Islet of Langerhans (tissue), 1 donor: ENCODE measurements at regions not wholly inside any gene's neighbourhood (a gene's known extent, or its start where the extent isn't known, plus 50 kb on each side); places are given as distances from the start of the nearest gene placed in this dataset.

Experiments
- FAIRE-seq: peaks from one replicate; lab custom pipeline; 2011; peaks lifted over from hg19 to GRCh38; lab: Jason Lieb, UNC

DNA sequence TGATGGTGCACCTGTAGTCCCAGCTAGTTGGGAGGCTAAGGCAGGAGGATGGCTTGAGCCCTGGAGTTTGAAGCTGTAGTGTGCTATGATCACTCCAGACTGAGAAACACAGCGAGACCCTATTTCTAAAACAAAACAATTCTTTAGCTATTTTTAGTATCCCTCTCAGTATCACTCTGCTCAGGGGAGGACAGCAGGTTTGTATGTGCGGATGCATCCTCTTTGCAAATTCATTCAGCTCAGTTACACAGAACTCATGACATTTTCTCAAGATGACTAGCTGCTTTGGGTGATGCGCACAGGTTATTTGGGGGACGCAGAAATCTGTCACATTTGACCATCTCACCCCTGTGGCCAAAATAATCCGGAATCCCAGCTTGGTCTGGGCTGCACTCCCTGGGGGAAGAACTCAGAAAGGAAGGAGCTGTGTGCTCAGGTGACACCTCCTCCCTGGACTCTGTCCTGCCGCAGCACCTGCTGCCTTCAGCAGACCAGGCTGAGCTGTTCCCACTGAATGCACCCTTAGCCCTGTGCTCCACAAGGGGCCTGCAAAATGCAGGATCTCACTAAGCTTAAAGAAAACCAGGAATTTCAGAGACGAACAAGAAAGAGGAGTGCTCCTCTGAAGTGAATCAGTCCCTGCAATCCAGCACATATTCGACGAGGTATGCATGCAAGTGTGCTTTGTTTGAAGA, 89.5 kb upstream of the PGBD5 start:
- no peak for FAIRE-seq

DNA sequence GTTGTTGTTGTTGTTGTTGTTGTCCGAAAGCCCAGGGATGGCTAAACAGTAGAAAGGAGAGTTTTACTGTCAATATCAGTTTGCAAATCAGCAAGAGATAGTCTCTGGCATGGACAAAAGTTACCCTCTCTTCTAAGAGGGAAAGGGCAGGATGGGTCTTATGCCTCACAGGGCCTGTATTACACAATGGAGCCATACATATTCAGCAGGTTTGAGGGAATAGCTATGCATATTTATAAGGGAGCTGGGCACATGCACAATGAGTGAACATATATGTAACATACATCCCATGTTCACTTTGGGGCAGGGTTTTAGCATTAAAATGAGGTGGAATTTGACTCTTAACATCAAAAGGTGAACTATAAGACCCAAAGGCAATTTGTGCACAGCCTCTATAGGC, 84.4 kb upstream of the PGBD5 start:
- no peak for FAIRE-seq

DNA sequence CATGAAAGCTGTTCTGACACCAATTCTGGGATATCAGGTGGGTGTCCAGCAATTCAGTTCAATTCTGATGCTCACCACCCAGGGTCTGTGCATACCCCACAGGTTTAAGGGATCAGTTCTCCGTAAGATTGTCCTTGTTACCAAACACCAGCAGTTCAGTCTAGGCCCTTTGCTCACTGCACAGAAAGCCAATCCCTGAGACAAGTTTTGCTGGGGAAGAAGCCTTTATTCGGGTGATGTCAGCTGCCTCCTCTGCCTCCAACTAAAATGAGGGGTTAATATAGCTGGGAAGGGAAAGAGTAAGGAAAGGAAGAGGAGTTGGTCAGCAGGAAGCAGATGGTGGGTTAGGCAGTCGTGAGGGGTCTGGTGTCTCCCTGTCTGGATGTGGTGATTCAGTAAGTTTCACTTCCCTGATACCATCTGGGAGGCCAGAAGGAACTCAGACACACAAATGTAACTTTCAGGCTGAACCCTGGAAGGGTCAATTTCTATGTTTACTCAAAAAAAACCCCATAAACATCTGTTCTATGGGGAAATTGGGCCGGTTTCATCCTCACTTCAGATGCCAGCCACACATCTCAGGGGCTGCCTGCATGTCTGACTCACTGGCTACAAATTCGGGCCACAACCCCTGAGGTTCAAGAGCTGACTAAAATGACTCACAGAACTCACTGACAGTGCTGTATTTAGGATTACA, 83.3 kb upstream of the PGBD5 start:
- FAIRE-seq, result no peak

DNA sequence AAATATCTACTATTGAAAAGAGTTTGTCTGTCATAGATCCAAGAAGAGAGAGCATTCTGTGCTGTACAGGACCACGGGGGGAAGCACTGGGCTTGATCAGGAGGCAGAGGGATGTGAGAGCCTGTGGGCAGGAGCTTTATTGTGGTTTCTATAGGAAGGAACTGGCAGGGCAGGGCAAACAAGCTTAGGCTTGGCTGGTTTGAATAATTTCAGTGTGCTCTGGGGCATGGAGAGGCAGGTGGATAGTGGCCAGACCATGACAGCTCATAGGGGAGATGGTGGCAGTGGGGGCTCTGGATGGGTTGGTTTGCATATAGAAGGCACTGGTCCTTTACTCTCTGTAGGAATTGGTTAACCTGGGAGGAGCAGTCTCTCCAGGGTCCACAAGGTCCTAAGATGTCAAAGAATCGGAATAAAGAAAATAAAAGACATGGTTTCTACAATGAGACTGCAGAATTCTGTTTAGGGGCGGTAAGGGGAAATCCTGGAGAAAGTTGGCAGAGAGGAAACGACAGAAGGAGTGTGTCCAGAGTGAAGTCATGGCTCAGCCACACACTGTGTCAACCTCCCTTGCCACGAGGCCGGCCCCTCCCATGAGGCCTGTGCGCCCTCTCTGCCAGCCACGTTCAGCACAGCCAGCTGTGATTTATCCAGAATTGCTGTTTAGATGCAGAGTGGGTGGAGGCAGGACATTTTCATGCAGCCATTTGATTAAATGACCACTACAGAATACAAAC, 81.7 kb upstream of the PGBD5 start:
- no peak for FAIRE-seq

DNA sequence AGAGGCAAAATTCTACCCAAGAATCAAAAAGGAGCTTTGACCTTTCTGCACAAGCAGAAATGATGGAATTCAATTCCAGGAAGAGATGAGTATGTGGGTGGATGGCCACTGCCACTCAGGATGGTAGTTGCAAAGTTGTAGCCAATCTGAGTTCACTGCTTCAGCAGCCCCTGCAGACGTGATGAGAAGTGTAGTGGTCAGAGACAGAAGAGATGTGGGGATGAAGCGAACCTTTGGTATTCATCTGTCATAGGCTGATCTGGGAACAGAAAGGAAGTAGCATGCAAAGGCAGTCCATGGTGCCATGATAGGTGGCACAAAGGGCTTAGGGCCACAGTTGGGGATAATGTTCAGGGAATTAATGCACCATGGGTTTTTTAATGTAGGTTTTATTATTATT, 81.1 kb upstream of the PGBD5 start:
- no peak for FAIRE-seq

DNA sequence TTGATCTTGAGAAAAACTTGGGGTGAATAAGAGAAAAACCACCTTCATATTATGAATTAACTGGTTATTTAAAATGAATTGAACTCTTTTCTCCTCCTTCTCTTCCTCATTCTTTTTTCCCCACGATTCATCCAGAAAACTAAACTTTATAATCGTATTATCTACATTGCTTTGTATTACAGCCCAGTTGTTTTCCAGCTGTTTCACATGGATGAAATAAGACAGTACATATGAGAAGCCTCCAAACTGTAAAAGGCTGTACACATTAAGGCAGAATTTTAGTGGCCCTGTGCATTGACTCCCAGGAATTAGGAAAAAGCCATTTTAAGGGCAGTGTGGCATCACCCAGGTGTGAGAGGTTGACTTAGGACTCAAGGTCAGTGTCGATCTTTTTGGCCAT, 80.3 kb upstream of the PGBD5 start:
- no peak for FAIRE-seq

DNA sequence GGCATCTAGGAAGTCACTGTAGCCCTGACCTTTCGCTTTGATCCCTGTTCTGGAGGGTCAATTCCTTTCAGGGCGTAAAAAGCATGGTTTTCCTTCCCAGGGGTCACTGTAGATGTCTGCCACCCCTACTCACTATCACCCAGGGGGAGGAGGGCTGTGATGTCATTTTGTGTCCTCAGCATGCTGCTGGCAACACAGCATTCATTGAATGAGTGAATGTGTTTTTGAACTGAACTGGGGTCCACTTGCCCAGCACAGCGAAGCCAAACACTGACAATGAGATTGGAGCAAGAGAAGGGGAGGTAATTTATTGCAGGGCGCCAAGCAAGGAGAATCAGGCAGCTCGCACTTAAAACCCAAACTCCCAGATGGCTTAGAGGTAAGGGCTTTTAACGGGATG, 78.2 kb upstream of the PGBD5 start:
- no peak for FAIRE-seq

DNA sequence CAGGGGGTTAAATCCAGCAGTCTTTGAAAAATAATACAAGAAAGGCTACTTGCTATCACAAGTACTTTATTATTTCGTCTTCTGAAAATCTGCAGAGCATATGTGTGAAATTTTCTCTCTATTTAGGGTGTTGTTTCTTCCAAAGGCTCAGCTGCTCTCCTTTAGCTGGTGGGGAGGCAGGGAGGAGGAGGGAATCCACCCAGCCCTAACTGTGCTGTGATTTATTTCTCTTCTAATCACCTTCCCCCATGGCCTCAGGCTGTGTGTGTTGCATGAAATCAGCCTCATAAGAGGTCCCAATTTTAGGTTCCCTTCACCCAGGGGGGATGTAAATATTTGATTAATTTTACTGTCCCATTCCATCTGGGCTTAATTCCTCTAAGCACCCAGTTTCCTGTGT, 77.6 kb upstream of the PGBD5 start:
- no peak for FAIRE-seq

DNA sequence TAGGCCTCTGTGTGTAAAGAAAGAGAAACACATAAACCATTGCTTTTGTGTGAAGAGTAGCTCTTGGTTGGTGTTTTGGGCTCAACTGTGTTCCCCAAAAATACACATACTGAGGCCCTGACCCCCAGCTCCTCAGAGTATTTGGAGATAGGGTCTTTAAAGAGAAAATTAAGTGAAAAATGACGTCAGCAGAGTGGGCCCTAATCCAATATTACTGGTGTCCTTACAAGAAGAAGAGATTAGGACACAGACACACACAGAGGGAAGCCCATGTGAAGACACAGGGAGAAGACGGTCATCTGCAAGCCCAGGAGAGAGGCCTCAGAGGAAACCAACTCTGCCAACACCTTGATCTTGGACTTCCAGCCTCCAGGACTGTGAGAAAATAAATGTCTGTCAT, 76.9 kb upstream of the PGBD5 start:
- FAIRE-seq, result no peak

DNA sequence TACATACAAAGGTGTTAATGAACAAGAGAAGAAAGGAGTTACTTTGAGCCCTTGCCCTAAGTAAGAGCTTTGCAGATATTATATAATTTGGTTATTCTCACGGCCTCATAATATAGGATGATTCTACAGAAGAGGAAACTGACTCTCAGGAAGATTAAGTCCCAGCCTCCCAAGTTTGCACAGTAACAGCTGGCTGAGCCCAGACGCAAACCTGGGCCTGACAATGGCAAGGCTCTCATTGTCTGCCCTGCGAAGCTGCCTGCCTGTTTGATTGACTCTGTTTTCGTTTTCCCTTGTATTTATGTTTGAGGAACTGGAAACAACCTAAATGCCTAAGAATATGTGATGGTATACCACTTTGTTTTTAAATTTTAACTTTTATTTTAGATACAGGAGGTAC, 76.2 kb upstream of the PGBD5 start:
- no peak for FAIRE-seq

DNA sequence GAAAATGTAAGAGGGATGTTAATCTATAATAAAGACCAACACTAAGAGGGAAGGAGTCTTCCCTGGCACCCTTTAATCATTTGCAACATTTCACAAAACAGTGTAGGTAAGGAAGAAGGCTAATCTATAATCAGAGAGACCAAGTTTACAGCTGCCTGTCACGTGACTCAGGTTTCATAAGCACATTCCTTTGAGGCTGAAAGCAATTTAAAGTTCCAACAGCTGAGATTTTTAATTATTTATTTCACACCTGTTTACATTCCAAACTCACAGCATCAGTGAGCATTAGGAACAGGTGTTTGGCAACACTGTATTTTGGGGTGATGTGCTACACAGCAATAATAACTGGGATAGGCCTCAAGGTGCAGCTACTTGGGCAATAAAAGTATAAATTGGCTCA, 75.7 kb upstream of the PGBD5 start:
- no peak for FAIRE-seq

DNA sequence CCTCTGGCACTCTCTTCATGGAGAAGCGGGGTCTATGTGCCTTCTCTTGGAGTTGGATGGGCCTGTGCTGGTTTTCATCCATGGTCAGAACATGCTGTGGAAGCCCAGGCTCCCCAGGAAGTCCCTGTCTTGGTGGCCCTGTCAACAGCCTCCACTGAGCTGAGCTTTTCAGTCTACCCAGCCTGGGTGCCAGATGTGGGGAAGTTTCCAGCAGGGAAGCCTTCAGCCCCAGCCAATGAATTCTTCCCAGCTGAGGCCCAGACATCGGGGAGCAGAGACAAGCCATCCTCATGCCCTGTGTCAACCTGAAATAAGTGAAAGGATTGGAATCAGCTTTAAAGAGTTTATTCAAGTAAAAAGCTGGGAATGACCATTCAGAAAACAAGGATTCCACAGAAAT, 75.1 kb upstream of the PGBD5 start:
- FAIRE-seq, result no peak

DNA sequence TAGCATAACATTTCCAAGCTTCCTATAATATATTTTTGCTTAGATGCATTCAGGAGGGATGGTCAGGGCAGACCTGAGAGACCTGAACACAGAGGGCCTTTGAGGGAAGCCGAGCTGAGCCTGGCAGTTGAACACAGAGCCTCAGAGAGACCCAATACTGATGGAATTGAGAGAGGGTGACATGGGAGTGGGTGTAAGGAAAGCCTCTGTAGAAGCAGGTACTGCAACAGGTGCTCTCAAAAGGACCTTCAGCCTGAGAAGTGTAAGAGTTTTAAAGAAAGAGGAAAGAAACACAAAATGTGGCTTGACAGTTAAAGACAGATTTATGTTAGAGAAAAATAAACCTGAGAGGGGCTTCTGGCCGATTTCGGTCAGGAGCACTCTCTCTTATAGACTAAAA, 73.9 kb upstream of the PGBD5 start:
- no peak for FAIRE-seq

DNA sequence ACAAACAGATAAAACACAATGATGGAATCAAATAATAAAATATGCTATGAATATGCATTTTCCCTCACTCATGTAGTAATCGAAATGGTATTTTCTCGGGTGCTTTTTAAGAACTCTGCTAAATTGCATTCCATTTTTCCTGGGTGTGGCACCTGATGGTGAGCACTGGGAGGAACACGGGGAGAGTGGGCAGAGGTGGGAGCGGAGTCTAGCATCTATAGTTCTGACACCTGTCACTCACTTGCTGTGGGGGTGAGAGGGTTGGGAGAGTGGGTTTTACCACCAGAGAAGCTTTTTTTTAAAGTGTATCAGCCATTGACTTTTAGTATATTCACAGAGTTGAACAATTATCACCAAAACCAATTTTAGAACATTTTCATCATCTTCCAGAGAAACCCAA, 73.4 kb upstream of the PGBD5 start:
- no peak for FAIRE-seq

DNA sequence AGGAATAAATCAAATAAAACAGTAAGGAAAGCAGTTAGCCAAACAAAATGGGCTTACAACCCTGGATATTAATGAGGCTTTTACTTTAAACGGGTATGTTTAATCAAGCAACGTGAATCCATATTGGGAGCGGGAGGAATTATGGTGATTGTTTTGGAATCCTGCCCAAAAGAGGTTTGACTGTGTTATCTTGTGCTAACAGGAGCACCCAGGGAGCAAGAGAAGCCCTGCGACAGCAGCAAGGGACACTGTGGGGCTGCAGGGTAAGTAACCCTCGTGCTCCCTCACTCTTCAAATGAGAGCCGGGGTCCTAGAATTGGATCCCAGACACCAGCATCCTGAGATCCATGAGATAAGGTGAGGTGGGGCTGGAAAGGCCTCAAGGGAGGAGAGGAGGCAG, 72.6 kb upstream of the PGBD5 start:
- no peak for FAIRE-seq

DNA sequence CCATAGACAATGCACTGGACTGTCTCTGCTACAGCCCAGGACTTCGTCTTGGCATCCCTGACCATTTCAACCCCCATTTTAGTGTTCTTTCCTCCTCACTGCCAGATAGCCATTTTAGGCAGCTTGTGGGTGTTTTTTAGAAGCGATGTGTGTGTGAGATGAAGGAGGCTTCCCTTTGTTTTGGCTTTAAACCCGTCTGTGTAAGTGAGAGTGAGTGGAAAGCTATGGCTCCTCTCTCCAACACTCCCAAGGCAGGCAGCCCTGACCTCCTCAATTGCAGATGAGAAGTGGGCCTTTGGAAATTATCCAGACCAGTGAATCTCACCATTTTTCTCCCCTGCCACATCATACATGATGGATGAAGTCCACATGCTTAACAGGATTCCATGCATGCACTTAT, 70.3 kb upstream of the PGBD5 start:
- FAIRE-seq, result no peak

DNA sequence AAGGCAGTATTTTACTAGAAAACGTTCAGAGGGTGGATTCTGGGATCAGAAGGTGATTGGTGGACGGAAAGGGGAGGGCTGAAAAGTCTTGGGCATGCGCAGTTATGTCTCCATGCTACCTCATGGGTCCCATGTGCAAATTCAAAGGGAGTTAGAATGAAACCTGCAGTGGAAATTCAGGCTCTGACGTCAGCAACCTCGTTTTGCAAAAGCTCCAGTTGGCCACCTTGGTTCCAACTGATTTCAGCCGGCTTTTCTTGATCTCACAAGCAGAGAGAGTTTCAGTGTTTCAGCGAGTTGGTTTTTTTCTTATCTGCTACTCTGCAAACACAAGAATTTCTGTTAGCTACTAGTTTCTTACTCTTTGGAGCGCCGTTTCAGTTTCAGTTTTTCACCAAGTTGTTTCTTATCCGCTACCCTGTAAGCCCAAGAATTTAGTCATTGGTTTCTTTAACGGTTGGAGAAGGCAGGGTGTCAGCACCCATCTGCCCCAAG, 69.8 kb upstream of the PGBD5 start:
- FAIRE-seq, result no peak

DNA sequence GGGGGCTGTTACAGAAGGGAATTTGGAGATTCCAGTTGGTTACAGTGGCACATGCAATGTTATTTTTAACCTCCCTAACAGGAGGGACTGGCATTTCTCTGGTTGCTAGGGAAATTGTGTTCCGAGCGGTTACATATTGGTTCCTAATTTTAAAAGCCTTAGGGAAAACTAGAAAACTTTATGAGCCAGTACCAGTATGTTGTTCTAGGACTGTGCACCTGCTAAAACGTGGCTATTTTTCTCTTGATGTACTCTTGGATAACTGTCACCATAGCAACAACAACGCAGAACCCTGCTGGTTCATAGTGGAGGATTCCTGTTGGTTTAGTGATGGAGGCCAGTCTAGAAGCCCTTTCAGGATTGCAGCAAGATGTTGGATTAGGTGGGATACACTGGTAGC, 68.9 kb upstream of the PGBD5 start:
- FAIRE-seq, result no peak

DNA sequence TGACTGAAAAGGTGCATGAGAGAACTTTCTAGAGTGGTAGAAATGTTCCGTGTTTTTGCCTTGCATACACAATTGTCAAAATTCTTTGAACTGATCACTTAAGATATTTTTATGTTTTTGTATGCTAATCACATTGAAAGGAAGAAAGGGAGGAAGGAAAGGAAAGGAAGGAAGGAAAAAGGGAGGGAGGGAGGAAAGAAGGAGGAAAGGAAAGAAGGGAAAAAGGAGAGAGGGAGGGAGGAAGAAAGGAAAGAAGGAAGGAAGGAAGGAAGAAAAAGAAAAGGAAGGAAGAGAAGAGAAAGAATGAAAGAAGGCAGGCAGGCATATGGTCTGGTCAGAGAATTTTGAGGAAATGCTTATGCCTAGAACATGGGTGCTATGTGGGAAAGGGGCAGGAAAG, 68.4 kb upstream of the PGBD5 start:
- FAIRE-seq, result no peak

DNA sequence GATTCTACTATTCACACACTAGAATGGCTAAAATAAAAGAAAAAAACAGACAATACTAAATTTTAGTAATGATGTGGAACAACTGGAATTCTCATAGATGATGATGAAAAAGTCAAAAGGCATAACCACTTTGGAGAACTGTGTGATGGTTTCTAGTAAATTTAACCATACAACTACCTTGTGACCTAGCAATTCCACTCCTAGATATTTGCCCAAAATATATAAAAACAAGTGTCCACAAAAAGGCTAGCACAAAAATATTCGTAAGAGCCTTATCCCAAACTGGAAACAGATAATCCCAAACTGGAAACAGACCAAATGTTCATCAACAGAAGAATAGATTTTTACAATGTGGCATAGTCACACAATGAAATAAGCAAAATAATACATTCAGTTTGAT, 67.9 kb upstream of the PGBD5 start:
- no peak for FAIRE-seq

DNA sequence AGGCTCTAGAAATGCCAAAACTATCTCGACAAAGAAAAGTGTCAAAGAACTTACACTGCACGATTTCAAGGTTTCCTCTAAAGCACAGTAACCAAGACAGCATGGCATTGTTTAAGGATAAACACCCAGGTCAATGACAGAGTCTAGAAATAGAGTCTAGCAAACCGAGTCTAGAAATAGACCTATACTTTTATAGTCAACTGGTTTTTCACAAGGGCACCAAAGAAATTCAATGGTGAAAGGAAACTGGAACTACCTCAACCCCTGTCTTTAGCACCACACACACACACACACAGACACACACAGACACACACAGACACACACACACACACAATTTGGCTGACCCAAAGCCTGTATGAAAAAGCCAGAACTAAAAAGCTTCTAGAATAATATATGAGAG, 67.1 kb upstream of the PGBD5 start:
- no peak for FAIRE-seq

DNA sequence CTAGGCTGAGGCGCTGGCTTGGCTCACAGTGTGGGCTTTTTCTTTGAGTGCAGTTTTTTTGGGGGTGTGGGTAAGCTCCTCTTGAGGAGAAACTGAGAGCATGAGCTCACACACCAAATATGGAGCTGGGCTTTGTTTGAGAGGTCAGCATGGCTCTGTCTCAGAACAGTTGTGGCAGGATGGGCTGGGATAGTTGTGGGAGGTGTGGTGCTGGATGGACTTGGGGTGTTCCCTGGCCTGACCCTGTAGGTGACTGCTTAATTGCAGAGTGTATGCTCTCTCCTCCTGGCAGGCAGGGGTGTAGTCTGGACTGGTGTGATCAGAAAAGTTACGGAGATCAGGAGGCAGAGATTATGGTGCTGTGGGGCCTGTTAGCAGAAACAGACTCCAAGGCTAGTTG, 64.3 kb upstream of the PGBD5 start:
- FAIRE-seq, result no peak

DNA sequence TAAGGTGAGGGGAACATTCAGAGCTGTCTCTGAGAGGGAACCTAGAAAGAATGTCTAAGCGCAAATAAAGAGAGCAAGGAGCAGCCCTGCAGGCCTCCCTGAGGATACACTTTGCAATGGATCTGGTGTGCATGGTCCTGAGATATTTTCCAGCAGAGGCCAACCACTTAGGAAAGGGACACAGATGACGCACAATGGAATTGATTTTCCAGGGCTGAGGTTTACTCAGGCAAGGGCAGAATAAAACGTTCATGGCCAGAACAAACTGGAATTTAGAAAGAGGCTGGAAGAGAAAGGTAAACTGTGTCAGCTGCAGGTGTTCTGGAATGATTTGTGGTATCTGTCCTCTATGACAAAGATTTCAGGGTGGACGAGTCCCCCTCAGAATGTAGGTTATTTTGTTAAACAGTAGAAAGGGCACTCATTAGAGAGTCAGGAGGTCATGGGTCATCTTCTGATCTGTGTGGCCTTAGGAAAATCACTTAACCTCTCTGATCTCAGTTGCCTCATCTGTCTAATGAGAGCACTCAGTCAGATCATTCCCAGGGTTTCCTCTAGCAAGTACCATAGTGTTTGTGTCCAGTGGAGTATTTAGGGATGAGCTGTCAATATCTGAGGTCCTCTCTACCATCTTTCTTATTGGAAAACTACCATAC, 61.8 kb upstream of the PGBD5 start:
- no peak for FAIRE-seq
